ENCODE measurements at regions not wholly inside any gene's neighbourhood (a gene's known extent, or its start where the extent isn't known, plus 50 kb on each side); places are given as distances from the start of the nearest gene placed in this dataset.

- TF ChIP-seq POLR2A (IDR thresholded peaks at IDR 0.05) (no peak), CTCF (IDR thresholded peaks at IDR 0.05) (no peak)
- Histone ChIP-seq H3K4me1 (no peaks in the 10 kb centered on the region), H3K36me3 (no peaks in the 10 kb centered on the region), H3K9me3 (no peaks in the 10 kb centered on the region), H3K27me3 (no peaks in the 10 kb centered on the region), H3K4me3 (no peak overlapping the region), H3K27ac (no peak overlapping the region)
- DNase-seq: no peak
- intact Hi-C loops (cut with DNase I; ENCODE audit: low total_unique reads): no loop called here
Observed at GRCh38 chr7:110210941-110211608, 879.9 kb upstream of the LRRN3 start.

DNA sequence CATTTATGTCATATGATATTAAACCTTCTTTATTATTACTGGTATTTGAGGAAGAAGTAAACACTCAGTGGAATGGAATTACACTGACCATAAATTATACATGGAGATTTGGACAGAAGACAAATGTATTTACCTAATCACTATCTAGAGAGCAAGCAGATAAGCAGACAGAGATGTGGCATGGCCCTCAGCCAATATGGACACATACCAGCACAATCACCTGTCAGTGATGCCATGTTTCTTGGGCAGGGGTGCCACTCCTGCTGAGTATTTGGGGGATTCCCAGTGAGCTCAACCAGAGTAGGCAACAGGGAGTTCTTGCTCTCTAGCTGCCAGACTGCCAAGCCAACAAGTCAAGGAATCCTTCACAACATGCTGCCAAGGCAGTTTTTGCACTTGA, 866.3 kb upstream of the LRRN3 start:
- intact Hi-C loops (cut with DNase I; ENCODE audit: low total_unique reads): no loop called here
- Histone ChIP-seq H3K27ac (no peak overlapping the region), H3K4me1 (no peaks in the 10 kb centered on the region), H3K4me3 (no peak overlapping the region), H3K27me3 (no peaks in the 10 kb centered on the region), H3K36me3 (no peaks in the 10 kb centered on the region), H3K9me3 (no peaks in the 10 kb centered on the region)
- DNase-seq: no peak
- no peak for TF ChIP-seq POLR2A (IDR thresholded peaks at IDR 0.05)
- TF ChIP-seq CTCF (IDR thresholded peaks at IDR 0.05): no peak

DNA sequence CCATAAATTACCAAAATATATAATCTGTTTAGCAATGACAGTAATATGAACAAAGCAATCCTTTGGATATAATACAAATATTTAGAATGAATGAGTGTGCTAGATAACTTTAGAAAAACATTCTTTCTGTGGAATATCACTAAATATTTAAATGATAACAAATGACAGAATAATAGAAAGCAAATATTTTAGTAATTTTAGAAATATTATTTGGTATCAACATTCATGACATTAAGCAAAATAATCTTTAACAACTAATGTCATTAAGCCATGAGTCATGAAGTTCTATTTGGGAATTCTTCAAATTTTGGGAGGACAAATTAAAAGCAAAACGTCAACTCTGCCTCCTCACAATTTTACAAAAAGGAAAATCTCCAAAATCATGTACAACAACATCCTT, 844.8 kb upstream of the LRRN3 start:
- no peak for TF ChIP-seq CTCF (IDR thresholded peaks at IDR 0.05)
- no peak for TF ChIP-seq POLR2A (IDR thresholded peaks at IDR 0.05)
- H3K27me3 ChIP-seq: no peaks in the 10 kb centered on the region
- H3K4me3 ChIP-seq: no peak overlapping the region
- no peak overlapping the region for H3K27ac ChIP-seq
- H3K9me3 ChIP-seq: no peaks in the 10 kb centered on the region
- no peaks in the 10 kb centered on the region for H3K4me1 ChIP-seq
- no peak for DNase-seq
- H3K36me3 ChIP-seq: no peaks in the 10 kb centered on the region
- intact Hi-C loops (cut with DNase I; ENCODE audit: low total_unique reads): no loop called here

GRCh38 chr7:110253093-110253492, 837.8 kb upstream of the LRRN3 start:
- DNase-seq: no peak
- Histone ChIP-seq H3K4me3 (no peak overlapping the region), H3K27ac (no peak overlapping the region), H3K4me1 (no peaks in the 10 kb centered on the region), H3K27me3 (no peaks in the 10 kb centered on the region), H3K36me3 (no peaks in the 10 kb centered on the region), H3K9me3 (no peaks in the 10 kb centered on the region)
- no peak for TF ChIP-seq CTCF (IDR thresholded peaks at IDR 0.05)
- TF ChIP-seq POLR2A (IDR thresholded peaks at IDR 0.05): no peak
- intact Hi-C loops (cut with DNase I; ENCODE audit: low total_unique reads): no loop called here

GRCh38 chr7:110257673-110258072, 833.3 kb upstream of the LRRN3 start:
- Histone ChIP-seq H3K4me3 (no peak overlapping the region), H3K9me3 (no peaks in the 10 kb centered on the region), H3K36me3 (no peaks in the 10 kb centered on the region), H3K27ac (no peak overlapping the region), H3K4me1 (no peaks in the 10 kb centered on the region), H3K27me3 (no peaks in the 10 kb centered on the region)
- TF ChIP-seq POLR2A (IDR thresholded peaks at IDR 0.05): no peak
- no peak for TF ChIP-seq CTCF (IDR thresholded peaks at IDR 0.05)
- no peak for DNase-seq
- intact Hi-C loops (cut with DNase I; ENCODE audit: low total_unique reads): no loop called here

Measured in uterus (tissue), 3 donors.